ENCODE measurements at regions not wholly inside any gene's neighbourhood (a gene's known extent, or its start where the extent isn't known, plus 50 kb on each side); places are given as distances from the start of the nearest gene placed in this dataset.
"Not testable (repeated sequence)": the region's sequence is repeated elsewhere in the genome, so short reads cannot be mapped to it uniquely, and the experiment has no call there.

DNA sequence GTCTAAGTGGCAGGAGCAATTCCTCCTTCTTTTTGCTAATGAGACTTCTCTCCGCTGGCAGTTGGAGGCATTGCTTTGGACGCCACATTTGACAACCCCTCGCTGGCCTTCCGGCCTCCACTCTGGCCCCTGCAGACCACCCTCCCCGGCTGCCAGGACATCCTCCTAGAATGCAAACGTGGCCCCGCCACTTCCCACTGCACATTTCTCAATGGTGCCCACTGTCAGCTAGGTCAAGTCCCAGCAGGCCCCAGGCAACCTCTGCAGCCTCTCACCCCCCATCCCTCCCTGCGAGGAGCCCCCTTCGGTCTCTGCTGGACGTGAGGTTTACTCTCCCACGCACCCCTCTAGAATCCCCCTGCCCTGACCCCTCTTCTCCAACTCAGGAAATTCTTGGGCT is 250.3 kb downstream of the FOXL1 start:
- no peak for DNase-seq (ENCODE audit: low read depth)

DNA sequence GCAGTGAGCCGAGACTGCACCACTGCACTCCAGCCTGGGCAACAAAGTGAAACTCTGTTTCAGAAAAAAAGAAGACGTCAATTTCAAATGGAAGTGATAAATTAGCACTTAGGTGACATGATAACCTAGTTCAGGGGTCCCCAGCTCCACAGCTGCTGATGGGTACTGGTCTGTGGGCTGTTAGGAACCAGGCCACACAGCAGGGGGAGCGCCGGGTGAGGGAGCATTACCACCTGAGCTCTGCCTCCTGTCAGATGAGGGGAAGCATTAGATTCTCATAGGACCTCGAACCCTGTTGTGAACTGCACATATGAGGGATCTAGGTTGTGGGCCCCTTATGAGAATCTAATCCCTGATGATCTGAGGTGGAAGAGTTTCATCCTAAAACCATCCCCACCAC is 253.0 kb downstream of the FOXL1 start:
- DNase-seq (ENCODE audit: low read depth): no peak

DNA sequence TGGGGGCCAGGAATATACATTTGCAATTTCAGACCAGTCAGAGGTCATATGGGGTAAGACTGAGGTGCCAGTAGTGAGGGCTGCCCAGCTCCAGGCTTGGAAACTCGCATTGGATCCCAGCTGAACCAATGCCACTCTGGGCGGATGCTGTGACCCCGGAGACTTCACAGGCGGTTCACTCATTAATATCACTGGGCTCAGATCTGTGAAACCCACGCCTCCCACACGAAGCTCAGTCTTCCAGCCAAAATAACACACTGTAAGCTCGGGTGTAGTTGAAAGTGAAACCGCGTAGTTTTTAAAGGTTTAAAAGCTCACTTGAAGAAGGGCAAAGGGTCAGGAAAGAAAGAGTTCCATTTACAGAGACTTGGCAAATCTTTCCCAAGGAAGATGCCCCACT is 254.8 kb downstream of the FOXL1 start:
- peak; percentile 47 for DNase-seq (ENCODE audit: low read depth)

DNA sequence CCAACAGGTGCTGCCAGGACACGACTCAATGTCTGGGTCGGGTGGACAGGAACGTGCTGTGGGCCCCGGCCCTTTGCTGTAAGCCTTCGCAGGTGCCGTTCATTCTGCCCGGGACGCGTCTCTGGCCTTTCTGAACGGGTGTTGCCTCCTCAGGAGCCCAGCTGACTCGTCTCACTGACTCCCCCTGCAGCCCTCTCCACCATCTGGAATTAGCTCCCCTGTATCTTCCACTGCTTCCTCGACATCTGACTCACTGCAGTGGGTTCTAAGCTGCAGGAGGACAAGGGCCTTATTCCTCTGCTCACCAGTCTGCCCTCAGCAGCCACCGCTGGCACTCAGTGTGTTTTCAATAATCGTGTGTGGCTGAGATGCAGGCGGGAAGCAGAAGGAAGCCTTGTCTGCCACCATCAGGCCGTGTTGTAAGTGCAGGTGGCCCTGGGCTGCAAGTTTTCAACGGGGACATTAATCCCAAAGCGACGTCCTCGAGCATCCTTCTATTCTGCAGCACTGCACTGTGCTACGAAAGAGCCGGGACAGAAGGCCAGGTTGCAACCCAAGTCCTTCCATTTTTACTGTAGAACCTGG is 256.2 kb downstream of the FOXL1 start:
- peak; percentile 89 for DNase-seq (ENCODE audit: low read depth)

DNA sequence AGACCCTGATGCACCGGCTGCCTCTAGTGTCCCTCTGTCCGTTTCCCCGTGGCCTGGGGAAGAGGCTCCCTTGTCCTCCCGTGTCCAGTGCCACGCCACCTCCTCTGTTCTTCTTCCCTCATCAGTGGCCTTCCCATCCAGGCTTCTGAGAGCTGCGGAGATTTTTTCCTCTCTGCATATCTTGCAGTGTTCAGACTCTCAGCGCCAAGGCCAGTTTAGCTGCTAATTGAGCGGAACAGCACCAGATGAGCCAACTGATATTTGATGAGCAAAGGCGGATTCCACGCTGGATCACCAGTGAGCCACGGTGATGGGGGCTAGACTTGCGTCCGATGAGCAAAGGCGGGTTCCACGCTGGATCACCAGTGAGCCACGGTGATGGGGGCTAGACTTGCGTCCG is 257.6 kb downstream of the FOXL1 start:
- peak; percentile 29 for DNase-seq (ENCODE audit: low read depth)

DNA sequence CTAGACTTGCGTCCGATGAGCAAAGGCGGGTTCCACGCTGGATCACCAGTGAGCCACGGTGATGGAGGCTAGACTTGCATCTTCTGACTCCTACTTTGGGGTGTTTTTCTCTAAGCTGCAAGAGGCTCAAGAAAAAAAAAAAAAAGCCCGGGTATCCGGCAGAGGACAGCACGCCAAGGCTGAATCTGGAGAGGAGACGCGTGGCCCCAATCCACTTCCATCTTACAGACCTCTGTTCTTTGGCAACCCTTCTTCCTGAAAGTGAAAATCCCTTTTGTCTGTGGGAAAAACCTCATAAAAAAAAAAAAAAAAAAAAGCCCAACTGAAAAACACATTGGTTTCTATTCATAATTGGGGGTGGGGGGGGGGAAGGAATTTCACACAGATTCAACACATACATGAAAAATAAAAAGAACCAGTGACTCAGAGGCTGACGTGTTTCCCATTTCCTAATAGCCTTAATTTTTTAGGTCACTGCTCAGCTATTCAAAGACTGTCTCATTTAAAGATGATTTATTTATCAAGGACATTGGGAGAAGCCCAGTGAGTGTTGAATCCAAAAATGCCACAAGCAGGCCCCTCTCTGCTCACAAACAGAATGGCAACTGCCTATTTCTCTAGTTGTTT is 258.3 kb downstream of the FOXL1 start:
- DNase-seq (ENCODE audit: low read depth): peak; percentile 77

DNA sequence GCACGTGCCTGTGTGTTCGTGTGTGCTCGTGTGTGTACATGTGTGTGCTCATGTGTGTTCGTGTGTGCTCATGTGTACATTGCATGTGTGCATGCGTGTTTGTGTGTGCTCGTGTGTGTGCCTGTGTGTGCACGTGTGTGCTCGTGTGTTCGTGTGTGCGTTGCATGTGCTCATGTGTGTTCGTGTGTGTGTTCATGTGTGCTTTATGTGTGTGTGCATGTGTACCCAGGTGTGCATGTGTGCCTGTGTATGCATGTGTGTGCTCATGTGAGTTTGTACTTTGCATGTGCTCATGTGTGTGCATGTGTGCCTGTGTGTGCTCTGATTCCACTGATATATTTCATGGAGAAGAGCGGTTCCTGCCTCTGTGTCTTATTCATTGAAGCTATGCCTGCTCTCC is 265.5 kb downstream of the FOXL1 start:
- no peak for DNase-seq (ENCODE audit: low read depth)

DNA sequence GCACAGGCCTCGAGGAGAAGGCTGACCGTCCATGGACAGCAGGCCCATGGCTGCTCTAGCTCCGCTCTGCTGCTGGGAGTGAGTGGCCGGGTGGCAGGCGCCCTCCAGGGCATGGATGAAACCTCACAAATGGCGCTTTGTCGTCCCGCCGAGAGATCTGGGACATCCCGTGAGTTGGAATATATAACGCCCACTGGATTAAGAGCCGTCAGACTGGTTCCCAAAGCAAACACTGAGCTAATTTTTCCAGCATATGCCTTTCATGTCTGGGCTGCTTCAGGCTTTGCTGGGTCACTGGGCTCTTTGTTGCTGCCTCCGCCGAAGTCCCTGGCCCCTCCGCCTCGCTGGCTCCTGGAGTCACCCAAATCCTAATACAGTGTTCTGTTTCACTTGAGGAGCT is 266.3 kb downstream of the FOXL1 start:
- DNase-seq (ENCODE audit: low read depth): no peak

DNA sequence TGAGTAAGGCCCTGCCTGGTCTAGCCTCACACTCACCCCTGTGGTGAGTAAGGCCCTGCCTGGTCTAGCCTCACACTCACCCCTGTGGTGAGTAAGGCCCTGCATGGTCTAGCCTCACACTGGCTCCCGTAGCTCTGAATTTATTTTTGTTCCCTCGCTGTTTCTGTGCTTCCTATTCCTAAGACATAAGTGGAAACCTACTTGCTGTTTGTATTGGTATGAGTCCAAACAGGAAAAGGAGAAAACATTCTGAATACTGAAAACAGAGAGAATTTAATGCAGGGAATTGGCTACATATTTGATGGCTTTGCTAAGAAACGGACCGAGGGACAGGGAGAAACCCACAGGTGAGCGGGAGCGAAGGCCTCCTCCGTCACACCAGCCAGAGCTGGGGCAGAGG is 267.8 kb downstream of the FOXL1 start:
- DNase-seq (ENCODE audit: low read depth): no peak

DNA sequence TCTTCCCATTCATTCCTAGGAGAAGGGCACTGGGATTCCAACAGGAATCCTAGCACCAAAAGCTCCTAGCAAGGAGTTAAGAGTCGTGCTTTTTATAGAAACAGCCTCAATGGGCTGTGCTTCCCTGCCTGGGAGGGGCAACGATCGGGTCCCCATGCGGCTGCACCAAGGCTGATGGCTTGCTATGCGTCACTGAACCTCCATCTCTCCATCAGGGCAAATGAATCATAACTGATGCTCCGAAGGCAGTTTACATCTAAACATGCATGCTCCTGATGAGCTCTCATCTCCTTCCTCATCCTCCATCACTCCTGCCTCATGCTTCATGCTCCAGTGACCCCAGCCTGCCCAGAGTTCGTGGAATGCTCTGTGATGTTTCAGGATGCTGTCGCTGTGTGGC is 270.5 kb downstream of the FOXL1 start:
- no peak for DNase-seq (ENCODE audit: low read depth)

DNA sequence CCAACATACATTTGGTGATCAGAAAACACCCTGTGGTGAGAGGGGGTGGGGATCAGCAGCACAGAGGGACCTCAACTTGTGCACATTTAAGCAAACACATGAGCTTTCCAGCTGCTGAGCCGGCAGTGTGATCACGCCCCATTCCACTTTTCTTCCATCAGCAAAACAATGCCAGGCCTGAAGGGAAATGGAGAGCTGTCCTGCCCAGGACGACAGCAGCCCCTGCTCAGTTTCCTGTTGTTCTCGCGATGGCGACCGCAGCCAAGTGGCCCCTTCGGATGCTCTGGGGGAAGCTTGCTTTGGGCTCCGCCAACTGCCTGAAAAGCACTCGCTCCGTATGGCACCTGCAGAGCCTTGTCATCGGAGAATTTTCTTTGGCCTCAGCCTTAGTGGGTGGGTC is 272.3 kb downstream of the FOXL1 start:
- DNase-seq (ENCODE audit: low read depth): no peak

DNA sequence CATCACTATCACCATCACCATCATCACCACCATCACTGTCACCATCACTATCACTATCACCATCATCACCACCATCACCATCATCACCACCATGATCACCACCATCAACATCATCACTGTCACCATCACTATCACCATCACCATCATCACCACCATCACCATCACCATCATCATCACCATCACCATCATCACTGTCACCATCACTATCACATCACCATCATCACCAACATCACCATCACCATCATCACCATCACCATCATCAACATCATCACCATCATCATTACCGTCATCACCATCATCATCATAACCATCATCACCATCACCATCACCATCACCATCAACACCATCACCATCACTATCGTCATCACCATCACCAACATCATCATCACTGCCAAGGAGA is 273.8 kb downstream of the FOXL1 start:
- DNase-seq (ENCODE audit: low read depth): no peak

DNA sequence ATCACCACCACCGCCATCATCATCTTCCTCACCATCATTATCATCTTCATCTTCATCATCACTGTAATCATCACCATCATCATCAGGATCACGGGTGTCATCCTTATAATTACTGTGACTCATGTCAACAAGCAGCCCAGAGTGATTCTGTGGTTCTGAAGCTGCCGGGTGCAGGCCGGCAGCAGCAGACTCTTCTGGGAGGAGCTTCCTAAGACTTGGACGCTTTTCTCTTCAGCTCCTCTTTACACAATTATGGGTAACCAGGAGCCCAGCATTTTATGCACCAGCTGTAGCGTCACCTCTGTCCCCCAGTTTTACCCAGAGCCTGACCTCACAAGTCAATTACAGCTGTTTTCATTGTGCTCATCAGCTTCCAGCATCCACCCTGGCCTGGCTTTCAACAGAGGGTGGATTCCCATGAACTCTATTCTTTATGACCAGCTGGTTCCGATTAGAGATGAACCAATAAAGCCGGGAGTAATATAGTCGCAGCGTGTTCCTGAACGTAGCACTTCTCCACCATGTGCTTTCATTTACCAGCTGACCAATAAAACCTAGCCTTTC is 275.8 kb downstream of the FOXL1 start:
- no peak for DNase-seq (ENCODE audit: low read depth)

DNA sequence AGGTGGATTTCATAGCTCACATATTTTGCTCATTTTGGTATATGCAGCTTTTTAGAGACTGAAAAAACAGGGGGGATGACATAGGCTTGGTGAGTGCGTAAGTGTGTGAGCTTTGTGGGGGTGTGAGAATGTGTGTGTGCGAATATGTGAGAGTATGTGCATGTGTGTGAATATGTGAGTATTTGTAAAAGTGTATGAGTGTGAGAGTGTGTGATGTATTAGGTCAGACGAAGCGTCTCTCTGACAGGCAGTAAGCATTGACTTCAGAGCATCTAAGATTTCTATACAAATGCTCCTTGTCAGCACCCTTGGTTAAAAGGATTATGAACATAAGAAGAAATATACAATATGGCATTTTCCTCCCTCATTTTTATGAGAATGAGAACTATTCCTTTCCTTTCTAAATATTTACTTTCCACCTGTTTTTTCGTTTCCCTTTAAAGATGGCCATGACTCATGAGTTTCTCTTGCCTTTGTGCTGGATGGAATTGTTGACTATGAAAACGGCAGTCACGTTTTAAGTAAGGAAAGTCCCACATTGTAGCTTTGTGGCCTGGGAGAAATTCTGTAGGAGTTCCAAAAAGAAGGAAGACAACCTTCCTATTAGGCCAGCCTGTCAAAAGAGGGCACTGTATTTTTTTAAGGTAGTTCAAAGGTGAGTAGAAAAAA is 276.4 kb downstream of the FOXL1 start:
- no peak for DNase-seq (ENCODE audit: low read depth)

DNA sequence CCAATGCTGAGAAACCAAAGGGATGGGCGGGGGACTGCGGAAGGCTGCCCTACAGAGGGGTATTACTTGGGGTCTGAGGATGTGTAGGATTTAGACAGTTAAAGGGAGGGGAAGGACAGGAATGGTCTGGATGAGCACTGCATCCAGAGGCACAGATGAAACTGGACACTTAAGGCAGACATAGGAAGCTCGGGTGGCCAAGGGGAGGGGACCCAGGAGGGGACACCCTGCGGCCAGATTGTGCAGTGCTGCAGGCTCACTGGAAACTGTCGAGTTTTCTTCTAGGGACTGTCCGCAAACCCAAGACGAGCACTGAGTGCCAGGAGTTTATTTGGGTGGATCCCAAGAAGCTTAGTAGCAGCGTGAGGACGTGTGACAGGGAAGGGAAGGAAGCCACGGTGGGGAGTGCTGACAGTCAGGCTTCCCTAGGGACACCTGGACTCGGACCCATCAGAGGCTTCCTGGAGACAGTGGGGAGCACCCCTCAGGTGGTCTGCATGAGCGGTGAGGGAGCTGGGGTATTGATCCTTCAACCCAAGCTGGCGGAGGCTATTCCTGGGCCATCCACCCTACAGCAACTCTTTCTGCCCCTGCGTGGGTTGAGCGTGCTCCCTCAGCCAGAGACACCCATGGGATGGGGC is 278.7 kb downstream of the FOXL1 start:
- DNase-seq (ENCODE audit: low read depth): no peak

DNA sequence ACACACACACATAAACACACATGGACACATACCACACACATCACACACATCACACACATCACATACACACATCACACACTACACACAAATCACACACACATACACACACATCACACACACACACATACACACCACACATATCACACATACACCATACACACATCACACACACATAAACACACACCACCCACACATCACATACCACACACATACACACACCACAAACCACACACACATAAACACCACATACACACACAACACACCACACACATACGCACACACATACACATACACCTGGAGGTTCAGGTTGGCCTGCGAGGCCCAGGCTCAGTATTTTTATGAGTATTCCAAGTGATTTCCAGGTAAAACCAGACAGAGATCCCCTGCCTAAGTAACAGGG is 279.5 kb downstream of the FOXL1 start:
- no peak for DNase-seq (ENCODE audit: low read depth)

DNA sequence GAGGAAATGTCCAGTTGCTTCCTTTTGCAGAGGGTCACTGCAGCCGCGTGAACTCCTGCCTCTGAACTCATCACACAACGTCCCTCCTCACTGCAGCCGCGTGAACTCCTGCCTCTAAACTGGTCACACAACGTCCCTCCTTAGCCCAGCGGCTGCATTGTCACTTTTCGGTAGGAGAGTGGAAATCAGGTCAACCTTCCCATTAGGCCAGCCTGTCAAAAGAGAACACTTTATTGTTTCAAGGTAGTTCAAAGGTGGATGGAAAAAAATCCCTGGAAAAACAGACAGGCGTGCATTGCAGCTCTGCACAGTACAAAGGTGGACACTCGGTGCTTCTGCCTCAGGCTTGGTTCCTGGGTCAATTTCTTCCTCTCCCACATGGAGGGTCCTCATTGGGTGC is 280.2 kb downstream of the FOXL1 start:
- DNase-seq (ENCODE audit: low read depth): no peak

DNA sequence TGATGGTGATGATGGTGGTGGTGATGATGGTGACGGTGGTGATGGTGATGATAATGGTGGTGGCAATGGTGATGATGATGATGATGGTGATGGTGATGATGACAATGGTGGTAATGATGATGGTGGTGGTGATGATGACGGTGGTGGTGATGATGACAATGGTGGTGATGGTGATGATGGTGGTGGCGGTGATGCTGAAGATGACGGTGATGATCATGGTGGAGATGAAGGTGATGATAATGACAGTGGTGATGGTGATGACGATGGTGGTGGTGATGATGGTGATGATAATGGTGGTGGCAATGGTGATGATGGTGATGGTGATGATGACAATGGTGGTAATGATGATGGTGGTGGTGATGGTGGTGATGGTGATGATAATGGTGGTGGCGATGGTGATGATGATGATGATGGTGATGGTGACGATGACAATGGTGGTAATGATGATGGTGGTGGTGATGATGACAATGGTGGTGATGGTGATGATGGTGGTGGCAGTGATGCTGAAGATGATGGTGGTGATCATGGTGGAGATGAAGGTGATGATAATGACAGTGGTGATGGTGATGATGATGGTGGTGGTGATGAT is 283.0 kb downstream of the FOXL1 start:
- not testable (repeated sequence) for DNase-seq (ENCODE audit: low read depth)

DNA sequence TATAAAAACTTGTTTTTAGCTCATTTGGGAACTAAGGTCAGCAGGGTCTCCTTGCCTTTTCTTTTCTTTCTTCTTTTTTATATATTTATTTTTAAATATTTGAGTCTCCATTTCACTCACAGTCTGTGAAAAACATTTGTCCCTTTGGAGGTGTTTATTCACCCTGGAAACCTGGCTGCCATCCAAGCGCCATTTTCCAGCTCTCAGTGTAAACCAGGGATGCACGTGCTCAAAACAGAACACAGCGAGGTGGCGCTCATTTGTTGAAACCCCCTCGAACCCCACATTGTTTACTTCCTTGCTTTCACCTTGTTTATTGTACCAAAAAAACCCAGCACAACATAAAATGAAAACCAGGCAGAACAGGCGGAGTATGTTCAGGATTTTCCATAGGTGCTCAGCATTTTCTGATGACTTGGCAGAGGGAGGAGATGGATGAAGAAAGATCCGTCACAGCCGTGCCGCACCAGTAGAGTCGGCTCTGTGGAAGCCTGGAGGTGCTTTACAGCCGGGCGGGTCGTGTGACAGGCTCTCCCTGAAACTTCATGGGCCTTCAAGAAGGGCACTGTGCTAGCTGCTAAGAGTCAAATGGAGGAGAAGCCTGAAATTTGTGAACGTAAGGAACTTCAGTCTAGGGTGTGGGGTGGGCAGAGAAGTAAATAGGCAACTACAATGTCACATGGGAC is 284.4 kb downstream of the FOXL1 start:
- no peak for DNase-seq (ENCODE audit: low read depth)

DNA sequence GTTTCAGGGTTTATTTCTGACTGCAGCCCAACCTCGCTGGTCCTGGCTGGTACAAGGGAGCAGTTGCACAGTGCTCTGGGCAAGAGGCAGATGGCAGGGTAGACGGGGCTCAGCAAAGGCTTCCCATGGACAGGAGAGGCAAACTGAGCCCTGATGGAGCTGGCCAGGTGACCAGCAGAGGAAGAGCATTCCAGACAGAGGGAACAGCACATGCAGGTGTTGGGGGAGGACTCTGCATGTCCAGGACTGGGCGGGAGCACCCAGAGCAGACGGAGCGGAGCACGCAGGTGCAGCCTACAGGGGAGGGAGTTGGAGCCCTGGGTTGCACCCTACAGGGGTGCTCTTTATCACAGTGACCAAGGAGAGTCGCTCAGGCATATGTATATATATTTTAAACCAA is 285.3 kb downstream of the FOXL1 start:
- DNase-seq (ENCODE audit: low read depth): no peak

DNA sequence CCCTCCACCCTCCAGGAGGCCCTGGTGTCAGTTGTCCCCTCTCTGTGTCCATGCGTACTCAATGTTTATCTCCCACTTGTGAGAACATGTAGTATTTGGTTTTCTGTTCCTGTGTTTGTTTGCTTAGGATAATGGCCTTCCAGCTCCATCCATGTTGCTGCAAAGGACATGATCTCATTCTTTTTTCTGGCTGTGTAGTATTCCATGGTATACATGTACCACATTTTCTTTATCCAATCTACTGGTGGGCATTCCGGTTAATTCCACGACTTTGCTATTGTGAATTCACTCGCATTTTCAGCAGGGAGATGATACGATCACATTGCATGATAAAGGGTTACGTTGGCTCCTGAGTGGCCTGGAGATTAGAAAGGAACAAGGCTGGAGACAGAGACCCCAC is 286.2 kb downstream of the FOXL1 start:
- DNase-seq (ENCODE audit: low read depth): no peak
